ENCODE measurements at regions not wholly inside any gene's neighbourhood (a gene's known extent, or its start where the extent isn't known, plus 50 kb on each side); places are given as distances from the start of the nearest gene placed in this dataset.

DNA sequence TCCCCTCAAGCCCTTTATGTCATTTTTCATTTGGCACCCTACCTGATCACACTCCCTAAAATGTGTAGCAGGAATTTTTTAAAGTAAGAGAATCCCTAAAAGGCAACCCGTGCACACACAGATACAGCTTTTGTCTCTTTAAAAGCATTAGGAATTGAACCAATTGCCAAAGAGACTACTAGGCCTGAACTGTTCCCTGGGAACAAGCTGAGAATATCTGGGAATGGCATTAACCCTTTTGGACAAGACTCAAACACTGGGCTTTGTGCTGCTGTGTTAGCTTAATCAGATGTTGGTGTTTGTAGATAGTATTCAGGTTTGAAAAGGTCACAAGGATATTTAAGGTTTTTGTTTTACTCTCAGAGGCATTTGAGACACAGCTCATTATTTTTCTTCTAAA is 414.4 kb upstream of the PDZRN3 start:
- Histone ChIP-seq H3K27ac (ENCODE audit: low read depth, low read length) (no peak overlapping the region), H3K18ac (ENCODE audit: low read length) (no peak overlapping the region), H3K9ac (ENCODE audit: low read length) (no peak overlapping the region), H2BK120ac (ENCODE audit: insufficient read depth, low read length, poor library complexity) (no peak overlapping the region), H3K36me3 (ENCODE audit: control insufficient read depth in 1 of 2, insufficient read depth in 2 of 2, low read length in 2 of 2) (no peaks in the 10 kb centered on the region), H4K91ac (ENCODE audit: low read depth, low read length) (no peak overlapping the region), H3K4me3 (ENCODE audit: low read depth, low read length) (no peak overlapping the region), H4K8ac (ENCODE audit: low read depth, low read length) (no peak overlapping the region), H2AK5ac (ENCODE audit: low read length) (no peak overlapping the region), H2BK12ac (ENCODE audit: low read length) (no peak overlapping the region), H2AFZ (ENCODE audit: insufficient read depth, low read length, poor library complexity) (no peak overlapping the region), H3K23ac (ENCODE audit: low read length) (no peak overlapping the region), H4K12ac (ENCODE audit: low read depth, low read length) (no peak overlapping the region), H3K27me3 (ENCODE audit: insufficient read depth, low read length) (no peaks in the 10 kb centered on the region), H3K14ac (ENCODE audit: low read length) (no peak overlapping the region), H3K4ac (ENCODE audit: low read depth, low read length) (no peak overlapping the region), H3K4me1 (ENCODE audit: control insufficient read depth in 1 of 2, insufficient read depth in 2 of 2, low read length in 2 of 2) (peaks cover 0 to 3% of the 10 kb centered on the region in 2 experiments), H3K9me3 (ENCODE audit: insufficient read depth, low read depth, low read length) (no peaks in the 10 kb centered on the region), H2BK5ac (ENCODE audit: low read depth, low read length, poor library complexity) (no peak overlapping the region), H3K79me1 (ENCODE audit: low read length) (peaks cover 5% of the 10 kb centered on the region), H3K4me2 (ENCODE audit: low read length) (no peak overlapping the region), H3K79me2 (ENCODE audit: control insufficient read depth, insufficient read depth, low read length, poor library complexity) (no peaks in the 10 kb centered on the region)
- WGBS (ENCODE audit: extremely low coverage, insufficient coverage, insufficient read length): no CpG with 5 or more reads among the region's 1 CpG
- DNase-seq: no peak

DNA sequence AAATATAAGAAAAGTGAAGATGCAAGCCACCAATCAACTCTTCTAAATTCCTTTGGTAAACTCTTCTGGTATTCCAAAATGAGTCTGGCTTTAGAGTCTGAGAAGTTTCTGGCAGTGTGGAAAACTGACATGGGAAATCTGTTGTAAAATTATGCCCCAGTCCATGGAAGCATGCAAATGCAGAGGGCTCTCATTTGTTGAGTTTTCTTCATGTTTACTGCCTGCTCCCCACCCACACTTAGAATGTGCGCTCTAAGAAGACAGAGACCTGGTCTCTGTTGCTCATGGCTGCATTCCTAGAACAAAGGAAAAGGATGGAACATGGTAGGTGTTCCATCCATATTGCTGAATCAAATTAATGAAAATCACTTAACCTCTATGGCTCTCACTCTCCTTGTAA is 411.8 kb upstream of the PDZRN3 start:
- H3K36me3 ChIP-seq (ENCODE audit: control insufficient read depth in 1 of 2, insufficient read depth in 2 of 2, low read length in 2 of 2): no peaks in the 10 kb centered on the region
- no peak overlapping the region for H2BK5ac ChIP-seq (ENCODE audit: low read depth, low read length, poor library complexity)
- no peak overlapping the region for H2AFZ ChIP-seq (ENCODE audit: insufficient read depth, low read length, poor library complexity)
- no peak overlapping the region for H3K18ac ChIP-seq (ENCODE audit: low read length)
- WGBS (ENCODE audit: extremely low coverage, insufficient coverage, insufficient read length): no CpG with 5 or more reads among the region's 1 CpG
- no peaks in the 10 kb centered on the region for H3K27me3 ChIP-seq (ENCODE audit: insufficient read depth, low read length)
- no peak overlapping the region for H4K8ac ChIP-seq (ENCODE audit: low read depth, low read length)
- no peak overlapping the region for H3K4me2 ChIP-seq (ENCODE audit: low read length)
- no peaks in the 10 kb centered on the region for H3K9me3 ChIP-seq (ENCODE audit: insufficient read depth, low read depth, low read length)
- H3K9ac ChIP-seq (ENCODE audit: low read length): no peak overlapping the region
- no peak overlapping the region for H2BK12ac ChIP-seq (ENCODE audit: low read length)
- no peak for DNase-seq
- H4K12ac ChIP-seq (ENCODE audit: low read depth, low read length): no peak overlapping the region
- no peak overlapping the region for H3K27ac ChIP-seq (ENCODE audit: low read depth, low read length)
- H3K14ac ChIP-seq (ENCODE audit: low read length): no peak overlapping the region
- no peak overlapping the region for H2BK120ac ChIP-seq (ENCODE audit: insufficient read depth, low read length, poor library complexity)
- H4K91ac ChIP-seq (ENCODE audit: low read depth, low read length): no peak overlapping the region
- H3K4me3 ChIP-seq (ENCODE audit: low read depth, low read length): no peak overlapping the region
- peaks cover 2 to 3% of the 10 kb centered on the region in 2 experiments for H3K4me1 ChIP-seq (ENCODE audit: control insufficient read depth in 1 of 2, insufficient read depth in 2 of 2, low read length in 2 of 2)
- H3K79me1 ChIP-seq (ENCODE audit: low read length): peaks cover 5% of the 10 kb centered on the region
- no peak overlapping the region for H2AK5ac ChIP-seq (ENCODE audit: low read length)
- H3K23ac ChIP-seq (ENCODE audit: low read length): no peak overlapping the region
- no peaks in the 10 kb centered on the region for H3K79me2 ChIP-seq (ENCODE audit: control insufficient read depth, insufficient read depth, low read length, poor library complexity)
- no peak overlapping the region for H3K4ac ChIP-seq (ENCODE audit: low read depth, low read length)

DNA sequence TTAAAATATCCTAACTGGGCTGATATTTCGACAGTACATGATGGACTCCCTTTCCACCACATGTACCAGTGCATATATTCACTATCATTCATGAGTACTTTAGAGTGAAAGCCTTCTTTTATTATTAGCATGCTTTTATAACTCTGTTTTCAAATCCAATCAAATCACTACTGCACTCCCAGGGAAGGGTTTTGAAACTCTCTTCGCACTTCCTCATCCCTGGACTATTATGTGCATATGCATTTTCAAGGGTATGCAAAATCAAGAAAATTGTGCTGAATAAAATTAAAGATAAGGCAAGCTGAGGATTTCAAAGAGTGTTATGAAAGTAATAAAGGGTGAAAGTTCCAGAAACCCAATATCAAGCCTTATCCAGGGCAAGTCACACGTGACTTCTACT is 411.4 kb upstream of the PDZRN3 start:
- Histone ChIP-seq H2BK120ac (ENCODE audit: insufficient read depth, low read length, poor library complexity) (no peak overlapping the region), H2BK12ac (ENCODE audit: low read length) (no peak overlapping the region), H2BK5ac (ENCODE audit: low read depth, low read length, poor library complexity) (no peak overlapping the region), H3K27ac (ENCODE audit: low read depth, low read length) (no peak overlapping the region), H3K9me3 (ENCODE audit: insufficient read depth, low read depth, low read length) (no peaks in the 10 kb centered on the region), H4K12ac (ENCODE audit: low read depth, low read length) (no peak overlapping the region), H3K4me2 (ENCODE audit: low read length) (no peak overlapping the region), H3K79me1 (ENCODE audit: low read length) (peaks cover 5% of the 10 kb centered on the region), H3K4ac (ENCODE audit: low read depth, low read length) (no peak overlapping the region), H3K36me3 (ENCODE audit: control insufficient read depth in 1 of 2, insufficient read depth in 2 of 2, low read length in 2 of 2) (no peaks in the 10 kb centered on the region), H3K4me1 (ENCODE audit: control insufficient read depth in 1 of 2, insufficient read depth in 2 of 2, low read length in 2 of 2) (peaks cover 2 to 3% of the 10 kb centered on the region in 2 experiments), H3K14ac (ENCODE audit: low read length) (no peak overlapping the region), H2AFZ (ENCODE audit: insufficient read depth, low read length, poor library complexity) (no peak overlapping the region), H3K79me2 (ENCODE audit: control insufficient read depth, insufficient read depth, low read length, poor library complexity) (no peaks in the 10 kb centered on the region), H3K18ac (ENCODE audit: low read length) (no peak overlapping the region), H3K4me3 (ENCODE audit: low read depth, low read length) (no peak overlapping the region), H2AK5ac (ENCODE audit: low read length) (no peak overlapping the region), H3K9ac (ENCODE audit: low read length) (no peak overlapping the region), H3K27me3 (ENCODE audit: insufficient read depth, low read length) (no peaks in the 10 kb centered on the region), H4K91ac (ENCODE audit: low read depth, low read length) (no peak overlapping the region), H4K8ac (ENCODE audit: low read depth, low read length) (no peak overlapping the region), H3K23ac (ENCODE audit: low read length) (no peak overlapping the region)
- WGBS (ENCODE audit: extremely low coverage, insufficient coverage, insufficient read length): no CpG with 5 or more reads among the region's 3 CpGs
- DNase-seq: no peak

DNA sequence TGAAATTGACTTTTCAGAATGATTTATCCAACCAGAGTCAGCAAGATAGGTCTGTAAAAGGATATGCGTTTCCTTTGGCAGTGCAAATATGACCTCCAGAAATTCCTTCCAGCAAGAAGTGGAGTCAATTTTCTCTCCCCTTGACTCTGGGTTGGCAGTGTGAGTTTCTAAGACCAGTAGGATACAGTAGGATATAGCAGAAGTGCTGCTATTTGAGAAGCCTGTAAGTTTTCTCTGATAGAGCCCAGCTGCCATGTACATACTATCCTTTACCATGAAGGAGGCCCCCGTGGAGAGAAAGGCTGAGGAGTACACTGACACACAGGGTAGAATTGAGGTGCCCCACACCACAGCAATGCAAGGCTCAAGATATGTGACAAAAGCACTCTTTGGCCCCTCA is 409.1 kb upstream of the PDZRN3 start:
- no peak overlapping the region for H2BK120ac ChIP-seq (ENCODE audit: insufficient read depth, low read length, poor library complexity)
- no peaks in the 10 kb centered on the region for H3K79me2 ChIP-seq (ENCODE audit: control insufficient read depth, insufficient read depth, low read length, poor library complexity)
- H3K79me1 ChIP-seq (ENCODE audit: low read length): peaks cover 5% of the 10 kb centered on the region
- H3K36me3 ChIP-seq (ENCODE audit: control insufficient read depth in 1 of 2, insufficient read depth in 2 of 2, low read length in 2 of 2): no peaks in the 10 kb centered on the region
- H3K4ac ChIP-seq (ENCODE audit: low read depth, low read length): no peak overlapping the region
- peak overlapping the region; percentile 50 for H4K91ac ChIP-seq (ENCODE audit: low read depth, low read length)
- no peak overlapping the region for H3K14ac ChIP-seq (ENCODE audit: low read length)
- no peak overlapping the region for H3K18ac ChIP-seq (ENCODE audit: low read length)
- H3K4me2 ChIP-seq (ENCODE audit: low read length): no peak overlapping the region
- H4K8ac ChIP-seq (ENCODE audit: low read depth, low read length): no peak overlapping the region
- H2AFZ ChIP-seq (ENCODE audit: insufficient read depth, low read length, poor library complexity): no peak overlapping the region
- H3K27me3 ChIP-seq (ENCODE audit: insufficient read depth, low read length): no peaks in the 10 kb centered on the region
- no peak overlapping the region for H3K23ac ChIP-seq (ENCODE audit: low read length)
- no peak overlapping the region for H2BK5ac ChIP-seq (ENCODE audit: low read depth, low read length, poor library complexity)
- no peak overlapping the region for H3K27ac ChIP-seq (ENCODE audit: low read depth, low read length)
- H3K4me3 ChIP-seq (ENCODE audit: low read depth, low read length): no peak overlapping the region
- DNase-seq: no peak
- no peak overlapping the region for H3K9ac ChIP-seq (ENCODE audit: low read length)
- H3K9me3 ChIP-seq (ENCODE audit: insufficient read depth, low read depth, low read length): no peaks in the 10 kb centered on the region
- no peak overlapping the region for H2BK12ac ChIP-seq (ENCODE audit: low read length)
- WGBS (ENCODE audit: extremely low coverage, insufficient coverage, insufficient read length): no CpG with 5 or more reads among the region's 2 CpGs
- H3K4me1 ChIP-seq (ENCODE audit: control insufficient read depth in 1 of 2, insufficient read depth in 2 of 2, low read length in 2 of 2): peaks cover 2 to 3% of the 10 kb centered on the region in 2 experiments
- H2AK5ac ChIP-seq (ENCODE audit: low read length): no peak overlapping the region
- no peak overlapping the region for H4K12ac ChIP-seq (ENCODE audit: low read depth, low read length)

All from trophoblast cell (in vitro differentiated cells and primary cell).